WTC11 (cell line): ENCODE measurements at regions not wholly inside any gene's neighbourhood (a gene's known extent, or its start where the extent isn't known, plus 50 kb on each side); places are given as distances from the start of the nearest gene placed in this dataset.

Experiments
- ATF2 ChIP-seq: sonication (generic); formaldehyde crosslinking; IDR thresholded peaks from 2 replicates; pipeline ENCODE4 v1.8.1; 2022; ENCODE audit warnings: low read depth, missing genetic modification reagents, borderline replicate concordance
- CREB1 ChIP-seq: sonication (generic); formaldehyde crosslinking; IDR thresholded peaks from 2 replicates; pipeline ENCODE4 v1.8.0; 2023; ENCODE audit warnings: mild to moderate bottlenecking, missing genetic modification reagents
- CTCF ChIP-seq: fragments of 200-600 bp; IDR thresholded peaks from 2 replicates; pipeline ENCODE4 v1.8.0; 2022; ENCODE audit warnings: antibody characterized with exemption
- JUN ChIP-seq: sonication (generic); formaldehyde crosslinking; IDR thresholded peaks from 2 replicates; pipeline ENCODE4 v1.8.0; 2023; ENCODE audit warnings: mild to moderate bottlenecking, missing genetic modification reagents
- MAX ChIP-seq: sonication (generic); formaldehyde crosslinking; IDR thresholded peaks from 2 replicates; pipeline ENCODE4 v1.8.0; 2022; ENCODE audit warnings: mild to moderate bottlenecking, missing genetic modification reagents
- SP1 ChIP-seq: sonication (generic); formaldehyde crosslinking; conservative IDR thresholded peaks from 2 replicates; pipeline ENCODE4 v1.8.1; 2022; ENCODE audit warnings: missing genetic modification reagents
- USF2 ChIP-seq: sonication (generic); formaldehyde crosslinking; IDR thresholded peaks from 2 replicates; pipeline ENCODE4 v1.8.1; 2023; ENCODE audit warnings: mild to moderate bottlenecking, missing genetic modification reagents, moderate library complexity
- ZNF121 ChIP-seq: sonication (generic); formaldehyde crosslinking; IDR thresholded peaks from 2 replicates; pipeline ENCODE4 v1.8.0; 2023; ENCODE audit warnings: missing genetic modification reagents
- ZNF416 ChIP-seq: fragments of 250-450 bp; sonication (Bioruptor Pico); IDR thresholded peaks from 2 replicates; pipeline ENCODE4 v1.9.0; 2021; ENCODE audit warnings: mild to moderate bottlenecking, inconsistent platforms

- TF ChIP-seq MAX (CRISPR knock-in tag) (no peak), ATF2 (CRISPR knock-in tag) (no peak), SP1 (no peak), CTCF (no peak), JUN (CRISPR knock-in tag) (no peak), ZNF121 (CRISPR knock-in tag) (no peak), CREB1 (CRISPR knock-in tag) (no peak), ZNF416 (no peak), USF2 (CRISPR knock-in tag) (no peak)
Measured at GRCh38 chr11:98107736-98108135, 913.0 kb upstream of the CNTN5 start.
